T-helper 17 cell (primary cell): ENCODE measurements at regions not wholly inside any gene's neighbourhood (a gene's known extent, or its start where the extent isn't known, plus 50 kb on each side); places are given as distances from the start of the nearest gene placed in this dataset.

Source experiments
- ATAC-seq: fragments of 150-1000 bp; cut with Tn5 transposase; 2 replicates; pipeline ENCODE4 v1.10.0; 2021; ENCODE audit warnings: mild to moderate bottlenecking, moderate library complexity
- DNase-seq, 3 donors: peaks; one replicate each; pipeline versions ENCODE4 v3.0.0 to v3.0.0-alpha.2; 2020 to 2021
- H3K9me3 ChIP-seq: one replicate; pipeline ENCODE4 v1.7.0; 2013; ENCODE audit warnings: low read length, mild to moderate bottlenecking; ENCODE audit not compliant: control insufficient read depth, poor library complexity, severe bottlenecking
- H3K27ac Mint-ChIP-seq: one replicate; pipeline ENCODE4 v1.8.0; 2022; ENCODE audit warnings: mild to moderate bottlenecking, moderate library complexity, mixed read lengths
- H3K27me3 Mint-ChIP-seq: one replicate; pipeline ENCODE4 v1.8.0; 2022; ENCODE audit warnings: mixed read lengths
- H3K36me3 Mint-ChIP-seq: one replicate; pipeline ENCODE4 v1.8.0; 2022; ENCODE audit warnings: low read depth, mixed read lengths
- H3K4me1 Mint-ChIP-seq: one replicate; pipeline ENCODE4 v1.8.0; 2022; ENCODE audit warnings: mild to moderate bottlenecking, mixed read lengths
- H3K4me3 Mint-ChIP-seq: one replicate; pipeline ENCODE4 v1.8.0; 2022; ENCODE audit warnings: mild to moderate bottlenecking, moderate library complexity, mixed read lengths

DNA sequence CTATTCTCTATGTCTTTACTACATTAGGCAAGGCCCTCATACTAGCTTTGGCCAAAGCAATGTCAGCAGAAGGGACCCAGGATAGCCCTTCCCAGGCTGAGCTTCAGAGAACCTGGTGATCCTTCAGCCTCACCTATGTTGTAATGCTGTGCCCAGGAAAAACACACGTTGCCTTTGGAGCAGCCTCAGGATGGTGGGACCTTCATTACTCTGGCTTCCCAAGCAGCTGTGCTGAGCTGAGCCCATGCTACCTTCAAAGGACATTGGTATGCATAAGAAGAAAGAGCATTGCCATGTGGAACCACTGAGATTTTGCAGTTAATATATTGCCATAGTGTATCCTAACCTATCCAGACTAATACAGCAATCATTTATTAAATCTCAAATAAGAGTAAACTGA, 756.4 kb upstream of the ID2 start:
- Mint-ChIP-seq H3K27me3 (peaks cover 5% of the 10 kb centered on the region), H3K4me1 (no peaks in the 10 kb centered on the region), H3K27ac (no peak overlapping the region), H3K4me3 (no peak overlapping the region), H3K36me3 (no peaks in the 10 kb centered on the region)
- DNase-seq = no peak
- H3K9me3 ChIP-seq = no peaks in the 10 kb centered on the region
- ATAC-seq = no peak

DNA sequence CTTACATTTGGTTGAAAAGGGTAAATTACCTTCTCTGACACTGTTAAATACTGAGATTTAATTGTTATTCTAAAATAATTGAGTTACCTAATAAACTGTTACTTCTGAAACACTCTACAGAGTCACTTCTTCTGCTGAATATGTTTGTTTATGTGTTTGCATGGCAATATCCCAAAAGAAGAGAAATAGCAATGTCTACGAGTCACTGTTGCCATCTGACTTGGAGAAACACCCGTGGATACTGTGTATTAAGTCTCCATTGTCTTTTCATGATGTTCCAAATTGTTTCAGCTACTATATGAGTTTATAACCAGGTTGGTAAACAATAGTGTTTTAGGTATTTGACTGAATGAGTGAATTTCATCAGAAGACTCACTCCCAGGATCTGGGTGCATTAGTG, 754.2 kb upstream of the ID2 start:
- Mint-ChIP-seq H3K27ac (no peak overlapping the region), H3K4me3 (no peak overlapping the region), H3K27me3 (peaks cover 12% of the 10 kb centered on the region), H3K4me1 (peaks cover 4% of the 10 kb centered on the region), H3K36me3 (no peaks in the 10 kb centered on the region)
- no peaks in the 10 kb centered on the region for H3K9me3 ChIP-seq
- ATAC-seq (no peak), DNase-seq (no peak)

DNA sequence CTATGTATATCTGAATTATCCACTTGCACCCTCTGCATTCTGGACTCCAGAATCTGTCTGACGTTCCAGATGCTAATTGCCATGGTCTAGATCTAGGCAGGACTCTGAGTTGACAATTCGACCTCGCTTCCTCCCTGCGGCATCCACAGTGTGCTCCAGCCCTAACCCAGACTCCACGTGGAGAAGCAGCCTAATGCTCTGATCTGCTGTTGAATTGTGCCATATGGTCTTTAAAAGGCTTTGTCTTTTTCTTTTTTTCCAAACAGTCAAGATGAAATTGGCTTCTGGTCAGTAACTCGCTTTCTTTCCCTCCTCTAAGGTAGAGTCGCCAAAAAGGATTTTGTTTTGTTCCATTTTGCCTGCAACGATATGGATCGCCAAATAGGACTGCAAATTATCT, 752.6 kb upstream of the ID2 start:
- no peak overlapping the region for H3K4me3 Mint-ChIP-seq

DNA sequence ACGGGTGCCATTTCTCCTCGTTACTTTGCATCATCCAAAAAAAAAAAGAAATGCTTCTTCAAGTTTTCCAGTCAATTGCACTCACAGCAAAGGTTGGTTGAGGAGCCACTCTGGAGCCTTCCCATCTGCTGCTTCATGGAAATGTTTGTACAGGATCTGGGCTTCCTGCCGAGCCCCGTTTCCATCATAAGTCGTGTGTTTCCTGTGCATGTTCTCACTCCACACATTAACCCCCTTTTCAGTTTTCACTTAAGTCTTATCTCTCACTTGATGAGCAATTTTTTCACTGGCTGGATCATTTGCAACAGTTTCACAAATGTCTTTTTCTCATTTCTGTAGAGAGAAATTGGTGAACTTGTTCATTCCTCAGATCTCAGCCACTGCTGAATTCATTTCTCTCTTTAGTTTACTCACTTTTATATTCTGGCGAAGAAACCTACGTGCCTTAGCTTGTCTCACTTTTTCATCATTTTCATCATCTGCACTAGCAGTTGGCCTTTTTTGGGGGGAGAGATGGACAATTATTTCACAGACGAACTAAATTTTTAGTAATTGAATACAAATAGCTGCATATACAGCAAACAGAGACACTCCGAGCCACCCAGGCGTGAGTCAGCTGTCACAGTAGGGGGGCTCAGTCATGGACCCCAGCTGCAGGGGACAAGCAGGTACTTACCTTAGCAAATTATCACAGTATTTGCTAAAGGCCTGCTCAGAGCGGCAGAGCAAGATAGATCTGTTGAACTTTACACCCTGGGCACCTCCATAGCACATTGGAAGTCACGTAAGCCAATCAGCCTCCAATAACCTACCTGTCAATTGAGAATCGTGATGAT, 750.8 kb upstream of the ID2 start:
- Mint-ChIP-seq H3K4me3 (no peak overlapping the region), H3K27me3 (peaks cover 24% of the 10 kb centered on the region), H3K36me3 (peaks cover 2% of the 10 kb centered on the region), H3K4me1 (peaks cover 4% of the 10 kb centered on the region), H3K27ac (no peak overlapping the region)
- no peaks in the 10 kb centered on the region for H3K9me3 ChIP-seq
- no peak for DNase-seq
- no peak for ATAC-seq

More for the DNA sequence above, 752.6 kb upstream of the ID2 start:
- ATAC-seq = no peak
- H3K4me1 Mint-ChIP-seq = peaks cover 4% of the 10 kb centered on the region
- H3K27ac Mint-ChIP-seq = no peak overlapping the region
- H3K36me3 Mint-ChIP-seq = peaks cover 2% of the 10 kb centered on the region
- no peaks in the 10 kb centered on the region for H3K9me3 ChIP-seq
- DNase-seq = no peak
- peaks cover 17% of the 10 kb centered on the region for H3K27me3 Mint-ChIP-seq

DNA sequence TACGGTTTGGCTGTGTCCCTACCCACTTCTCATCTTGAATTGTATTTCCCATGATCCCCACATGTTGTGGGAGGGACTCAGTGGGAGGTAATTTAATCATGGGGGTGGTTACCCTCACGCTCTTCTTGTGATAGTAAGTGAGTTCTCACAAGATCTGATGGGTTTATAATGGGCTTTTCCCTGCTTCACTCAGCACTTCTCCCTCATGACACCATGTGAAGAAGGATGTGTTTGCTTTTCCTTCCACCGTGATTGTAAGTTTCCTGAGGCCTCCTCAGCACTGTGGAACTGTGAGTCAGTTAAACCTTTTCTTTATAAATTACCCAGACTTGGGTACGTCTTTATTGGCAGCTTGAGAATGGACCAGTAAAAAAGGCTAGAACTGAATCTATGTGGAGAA, 750.0 kb upstream of the ID2 start:
- no peak overlapping the region for H3K27ac Mint-ChIP-seq
- H3K4me3 Mint-ChIP-seq = no peak overlapping the region
- peaks cover 4% of the 10 kb centered on the region for H3K4me1 Mint-ChIP-seq
- no peaks in the 10 kb centered on the region for H3K9me3 ChIP-seq
- H3K27me3 Mint-ChIP-seq = peaks cover 30% of the 10 kb centered on the region
- DNase-seq (no peak), ATAC-seq (no peak)
- peaks cover 4% of the 10 kb centered on the region for H3K36me3 Mint-ChIP-seq

DNA sequence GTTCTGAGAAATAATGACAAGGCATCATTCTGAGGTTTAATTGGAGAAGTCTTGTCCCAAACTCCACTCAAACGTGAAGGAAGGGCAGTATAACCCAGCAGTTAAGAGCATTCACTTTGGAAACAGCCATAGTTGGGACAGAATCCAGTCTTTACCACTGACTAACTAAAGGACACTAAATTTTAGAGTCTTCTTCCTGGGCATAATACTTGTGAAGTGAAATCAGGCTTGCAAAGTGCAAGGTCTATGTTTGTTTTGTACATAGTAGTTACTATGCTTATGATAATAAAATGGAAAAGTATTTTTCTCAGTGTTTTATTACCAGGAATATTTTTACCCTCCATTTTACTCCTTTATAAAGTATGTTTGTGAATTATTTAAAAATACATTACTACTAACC, 748.2 kb upstream of the ID2 start:
- ATAC-seq (no peak), DNase-seq (no peak)
- Mint-ChIP-seq H3K4me3 (no peak overlapping the region), H3K4me1 (peaks cover 4% of the 10 kb centered on the region), H3K27ac (no peak overlapping the region), H3K36me3 (peaks cover 4% of the 10 kb centered on the region), H3K27me3 (peaks cover 38% of the 10 kb centered on the region)
- H3K9me3 ChIP-seq = no peaks in the 10 kb centered on the region

DNA sequence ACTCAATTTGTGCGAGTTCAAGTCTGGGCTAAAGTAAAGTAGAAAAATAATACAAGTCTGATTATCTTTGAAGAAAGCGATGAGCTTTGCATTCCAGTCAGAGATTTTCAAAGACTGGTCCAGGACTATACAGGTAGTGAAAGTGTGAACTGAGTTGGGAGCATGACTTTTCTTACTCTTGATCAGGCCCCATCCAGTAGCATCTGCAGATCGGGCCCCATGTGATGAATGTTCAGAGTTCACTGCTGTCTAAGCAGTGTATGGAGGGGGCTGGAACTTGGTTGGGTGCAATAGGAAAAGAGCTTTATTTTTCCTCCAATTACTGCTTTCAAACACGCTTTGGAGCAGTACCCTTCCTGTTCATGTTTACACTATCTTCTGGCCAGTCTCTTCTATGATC, 747.4 kb upstream of the ID2 start:
- peaks cover 4% of the 10 kb centered on the region for H3K4me1 Mint-ChIP-seq
- no peak for DNase-seq
- no peak overlapping the region for H3K4me3 Mint-ChIP-seq
- peaks cover 34% of the 10 kb centered on the region for H3K27me3 Mint-ChIP-seq
- H3K27ac Mint-ChIP-seq = no peak overlapping the region
- no peaks in the 10 kb centered on the region for H3K9me3 ChIP-seq
- H3K36me3 Mint-ChIP-seq = peaks cover 4% of the 10 kb centered on the region
- no peak for ATAC-seq

DNA sequence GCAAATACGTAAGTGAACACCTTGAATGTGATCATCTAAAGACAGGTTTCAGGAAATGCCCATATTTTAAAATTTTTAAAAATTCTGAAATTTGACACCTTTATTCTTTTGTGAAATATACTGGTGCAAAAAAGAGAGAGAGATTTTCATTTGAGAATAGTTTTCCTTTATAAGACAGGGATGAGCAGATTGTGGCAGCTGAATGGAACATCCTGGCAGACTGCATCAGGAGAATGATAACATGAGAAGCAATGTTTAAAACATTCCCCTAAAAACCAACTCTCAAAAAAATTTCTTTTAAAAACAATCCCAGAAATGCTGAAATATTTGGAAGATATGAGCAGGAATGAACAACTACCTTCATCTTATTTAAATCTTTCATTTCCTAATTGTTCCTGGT, 744.8 kb upstream of the ID2 start:
- peaks cover 4% of the 10 kb centered on the region for H3K36me3 Mint-ChIP-seq
- peaks cover 2% of the 10 kb centered on the region for H3K4me1 Mint-ChIP-seq
- DNase-seq (no peak), ATAC-seq (no peak)
- peaks cover 28% of the 10 kb centered on the region for H3K27me3 Mint-ChIP-seq
- H3K27ac Mint-ChIP-seq = no peak overlapping the region
- H3K4me3 Mint-ChIP-seq = no peak overlapping the region
- no peaks in the 10 kb centered on the region for H3K9me3 ChIP-seq

DNA sequence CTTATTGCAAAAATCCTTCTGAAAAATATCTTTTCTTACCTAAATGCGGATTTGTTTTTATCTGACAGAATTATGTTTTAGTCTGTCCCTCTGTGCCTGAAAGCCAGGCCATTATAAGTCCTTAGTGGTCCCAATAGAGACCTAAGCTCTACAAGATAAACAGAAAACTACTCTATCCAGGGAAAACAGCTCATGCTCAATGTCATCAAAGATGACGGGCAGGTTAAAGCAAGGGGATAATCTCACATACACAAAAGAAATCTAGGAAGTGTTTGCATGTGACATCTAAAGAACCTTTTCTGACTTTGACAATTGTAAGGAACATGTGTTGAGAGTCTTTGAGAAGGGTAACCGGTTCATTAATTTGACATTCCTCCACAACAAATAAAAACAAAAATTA, 741.1 kb upstream of the ID2 start:
- Mint-ChIP-seq H3K36me3 (peaks cover 2% of the 10 kb centered on the region), H3K4me3 (no peak overlapping the region), H3K4me1 (peaks cover 2% of the 10 kb centered on the region), H3K27me3 (peaks cover 22% of the 10 kb centered on the region), H3K27ac (no peak overlapping the region)
- ATAC-seq (no peak), DNase-seq (no peak)
- H3K9me3 ChIP-seq = no peaks in the 10 kb centered on the region

DNA sequence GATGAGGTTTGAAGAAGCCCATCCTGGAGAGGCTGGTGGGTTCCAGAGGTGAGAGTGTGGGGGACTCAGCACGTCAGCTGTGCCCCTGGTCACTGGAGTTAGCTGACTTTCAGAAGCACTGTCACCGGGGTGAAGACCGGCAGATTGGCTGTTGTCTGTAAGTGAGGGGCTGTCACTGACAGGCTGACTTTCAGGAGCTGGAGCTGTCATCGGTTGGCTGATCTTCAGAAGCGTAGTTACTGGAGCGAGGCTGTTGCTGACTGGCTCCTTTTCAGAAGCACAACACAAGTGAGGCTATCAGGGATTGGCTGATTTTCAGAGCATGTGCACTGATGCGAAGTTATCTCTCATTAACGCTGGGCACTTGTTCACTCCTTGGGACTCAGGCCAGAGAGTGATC, 738.4 kb upstream of the ID2 start:
- H3K27me3 Mint-ChIP-seq = peaks cover 10% of the 10 kb centered on the region
- no peak overlapping the region for H3K4me3 Mint-ChIP-seq
- no peak overlapping the region for H3K27ac Mint-ChIP-seq
- ATAC-seq = no peak
- no peak for DNase-seq
- H3K9me3 ChIP-seq = no peaks in the 10 kb centered on the region
- H3K4me1 Mint-ChIP-seq = peaks cover 2% of the 10 kb centered on the region
- no peaks in the 10 kb centered on the region for H3K36me3 Mint-ChIP-seq

DNA sequence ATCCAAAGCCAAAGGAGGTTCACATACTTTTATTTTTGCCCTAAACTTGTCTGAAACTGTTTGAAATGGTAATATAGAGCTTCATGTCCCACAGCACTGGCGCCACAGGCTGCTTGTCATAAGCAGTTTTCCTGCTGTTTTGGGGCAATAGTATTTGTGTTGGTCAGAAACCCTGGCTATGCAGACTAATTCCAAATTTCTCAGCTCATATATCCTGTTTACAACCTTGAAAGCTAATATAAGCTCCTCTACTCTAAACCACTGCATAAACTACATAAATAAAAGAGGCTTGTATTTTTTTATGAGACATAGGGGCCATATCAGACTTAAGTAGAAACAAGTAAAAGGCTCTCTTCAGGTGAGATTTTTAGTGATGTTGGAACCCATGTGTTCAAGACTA, 736.8 kb upstream of the ID2 start:
- H3K9me3 ChIP-seq = no peaks in the 10 kb centered on the region
- Mint-ChIP-seq H3K36me3 (no peaks in the 10 kb centered on the region), H3K4me1 (peaks cover 2% of the 10 kb centered on the region), H3K27me3 (peaks cover 14% of the 10 kb centered on the region), H3K4me3 (no peak overlapping the region), H3K27ac (no peak overlapping the region)
- no peak for ATAC-seq
- no peak for DNase-seq

DNA sequence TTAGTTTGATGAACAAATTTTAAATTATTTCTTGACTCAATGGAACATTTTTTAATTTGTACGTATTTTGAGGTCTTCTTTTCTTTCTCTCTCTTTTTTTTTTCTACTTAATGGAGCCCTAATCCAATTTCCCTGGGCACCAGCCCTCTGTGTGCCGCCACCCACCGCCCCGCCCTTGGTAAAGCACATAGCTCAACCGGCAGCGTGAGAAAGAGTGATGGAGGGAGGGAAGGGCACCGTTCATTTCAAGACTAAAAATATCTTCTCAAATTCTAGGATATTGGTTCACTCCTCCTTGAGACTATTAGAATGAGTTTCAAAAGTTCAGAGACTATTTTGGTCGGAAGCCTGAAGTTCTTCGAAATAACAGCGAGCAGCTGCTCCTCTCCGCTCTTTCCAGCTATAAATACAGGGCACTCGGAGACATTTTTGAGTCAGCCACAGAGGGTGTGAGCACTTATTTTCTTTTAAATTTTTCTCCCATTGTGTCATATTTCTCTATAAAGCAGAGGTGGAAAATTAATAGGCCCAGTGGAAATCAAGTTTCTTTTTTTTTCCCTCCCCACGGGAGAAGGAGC, 731.7 kb upstream of the ID2 start:
- ATAC-seq (no peak), DNase-seq (no peak)
- no peaks in the 10 kb centered on the region for H3K4me1 Mint-ChIP-seq
- H3K27me3 Mint-ChIP-seq = peaks cover 12% of the 10 kb centered on the region
- no peaks in the 10 kb centered on the region for H3K9me3 ChIP-seq
- H3K27ac Mint-ChIP-seq = no peak overlapping the region
- H3K36me3 Mint-ChIP-seq = no peaks in the 10 kb centered on the region
- H3K4me3 Mint-ChIP-seq = no peak overlapping the region

DNA sequence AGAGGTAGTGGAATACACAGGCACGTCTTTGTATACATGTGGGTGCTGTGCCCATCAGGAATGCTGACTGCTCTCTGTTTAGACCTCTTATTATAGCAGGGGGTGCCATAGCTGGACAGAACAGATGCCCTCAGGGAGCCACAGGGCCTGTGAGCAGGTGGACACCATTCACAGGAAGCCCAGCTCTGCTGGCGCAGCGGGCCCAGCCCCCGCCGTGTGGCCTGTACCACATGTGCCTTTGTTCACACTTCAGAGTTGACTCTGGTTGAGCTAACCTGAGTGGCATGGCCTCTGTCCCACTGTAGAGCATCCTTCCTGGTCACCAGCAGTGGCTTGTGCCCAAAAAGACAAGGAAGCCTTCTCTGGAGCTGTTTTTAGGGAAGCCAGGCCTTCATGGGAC, 730.9 kb upstream of the ID2 start:
- H3K9me3 ChIP-seq = no peaks in the 10 kb centered on the region
- no peaks in the 10 kb centered on the region for H3K36me3 Mint-ChIP-seq
- DNase-seq = no peak
- no peak for ATAC-seq
- H3K27ac Mint-ChIP-seq = no peak overlapping the region
- H3K4me1 Mint-ChIP-seq = no peaks in the 10 kb centered on the region
- H3K27me3 Mint-ChIP-seq = peaks cover 12% of the 10 kb centered on the region
- no peak overlapping the region for H3K4me3 Mint-ChIP-seq

DNA sequence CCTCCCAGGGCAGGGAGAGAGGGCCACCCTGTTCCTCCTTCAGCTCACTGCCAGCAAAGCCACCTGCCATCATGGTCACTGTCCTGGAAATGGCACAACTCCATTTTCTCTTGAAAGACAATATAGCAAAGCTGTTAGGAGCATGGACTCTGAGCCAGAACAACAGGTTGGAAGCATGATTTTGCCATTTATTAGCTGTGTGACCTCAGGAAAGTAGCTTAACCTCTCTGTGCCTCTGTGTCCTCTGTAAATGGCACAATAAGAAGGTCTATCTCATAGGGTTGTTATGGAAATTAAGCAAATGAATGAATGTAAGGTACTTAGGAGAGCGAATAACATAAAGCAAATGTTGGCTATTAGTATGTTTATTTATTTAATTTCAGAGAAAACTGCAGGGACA, 730.4 kb upstream of the ID2 start:
- H3K9me3 ChIP-seq = no peaks in the 10 kb centered on the region
- DNase-seq (no peak), ATAC-seq (no peak)
- Mint-ChIP-seq H3K27me3 (peaks cover 12% of the 10 kb centered on the region), H3K4me1 (no peaks in the 10 kb centered on the region), H3K36me3 (no peaks in the 10 kb centered on the region), H3K4me3 (no peak overlapping the region), H3K27ac (no peak overlapping the region)
